A673 (cell line): ENCODE measurements at regions not wholly inside any gene's neighbourhood (a gene's known extent, or its start where the extent isn't known, plus 50 kb on each side); places are given as distances from the start of the nearest gene placed in this dataset.

Experiments
- BruUV-seq: library from RNA; stranded (reverse); fragments of 400-500 nt; replicated peaks from 2 replicates; lab custom pipeline; 2021; lab: Mats Ljungman, UMichigan
- CTCF ChIA-PET: fragments of 300-600 bp; sonication (Branson Sonifier 250); formaldehyde crosslinking; loops from one replicate; lab custom pipeline; 2022; ENCODE audit warnings: antibody characterized with exemption; lab: Charles Lee
- POLR2A ChIA-PET: fragments of 300-600 bp; sonication (Branson Sonifier 250); formaldehyde crosslinking; loops from one replicate; lab custom pipeline; 2022; ENCODE audit warnings: antibody characterized with exemption; ENCODE audit not compliant: low non-redundant PET; lab: Charles Lee
- DNase-seq: peaks from one replicate; pipeline ENCODE4 v3.0.0-alpha.2; 2015; ENCODE audit warnings: low spot score
- H3K27ac ChIP-seq: fragments of 200-600 bp; sonication (generic); 2 replicates; pipeline ENCODE4 v1.5.1; 2016; ENCODE audit warnings: mixed run types, low read depth, mild to moderate bottlenecking, mixed read lengths, antibody characterized with exemption, low read length; ENCODE audit not compliant: poor library complexity, severe bottlenecking
- H3K27me3 ChIP-seq: fragments of 200-600 bp; sonication (generic); replicated peaks from 2 replicates; pipeline ENCODE4 v1.6.1; 2017; ENCODE audit warnings: mixed run types, low read depth, mild to moderate bottlenecking, mixed read lengths, antibody characterized with exemption, low read length; ENCODE audit not compliant: insufficient read depth, poor library complexity
- H3K36me3 ChIP-seq: fragments of 200-600 bp; sonication (generic); 2 replicates; pipeline ENCODE4 v1.6.1; 2016; ENCODE audit warnings: mixed run types, mild to moderate bottlenecking, mixed read lengths, antibody characterized with exemption, low read length; ENCODE audit not compliant: insufficient read depth, poor library complexity, severe bottlenecking
- H3K4me1 ChIP-seq: fragments of 200-600 bp; sonication (generic); 2 replicates; pipeline ENCODE4 v1.6.1; 2017; ENCODE audit warnings: mixed run types, mild to moderate bottlenecking, mixed read lengths, antibody characterized with exemption, low read length; ENCODE audit not compliant: insufficient read depth, poor library complexity, severe bottlenecking
- H3K4me3 ChIP-seq: fragments of 200-600 bp; sonication (generic); 2 replicates; pipeline ENCODE4 v1.5.1; 2016; ENCODE audit warnings: low read depth, mixed run types, mild to moderate bottlenecking, mixed read lengths, low read length; ENCODE audit not compliant: poor library complexity, severe bottlenecking
- H3K9me3 ChIP-seq: fragments of 200-600 bp; sonication (generic); 2 replicates; pipeline ENCODE4 v1.6.1; 2016; ENCODE audit warnings: mixed run types, low read depth, mild to moderate bottlenecking, mixed read lengths, antibody characterized with exemption, low read length; ENCODE audit not compliant: poor library complexity, severe bottlenecking
- EZH2 ChIP-seq: fragments of 200-600 bp; sonication (generic); IDR thresholded peaks from 2 replicates; pipeline ENCODE4 v1.6.1; 2017; ENCODE audit warnings: borderline replicate concordance, low read depth, mild to moderate bottlenecking, mixed read lengths, antibody characterized with exemption, low read length; ENCODE audit not compliant: poor library complexity, severe bottlenecking
- intact Hi-C: fragments of 100-400 bp; cut with micrococcal nuclease; formaldehyde crosslinking; loops from one replicate; pipeline ENCODE4 v1.10.0; 2022; ENCODE audit not compliant: unreplicated experiment
- TF ChIP-seq, protein P1 (sequence below): fragments of 300-800, 200-600 bp; sonication (generic); conservative IDR thresholded peaks from 2 replicates; pipeline ENCODE4 v1.5.1; 2017; ENCODE audit warnings: low read depth, mild to moderate bottlenecking, antibody characterized with exemption, low read length, moderate library complexity, mixed read lengths

DNA sequence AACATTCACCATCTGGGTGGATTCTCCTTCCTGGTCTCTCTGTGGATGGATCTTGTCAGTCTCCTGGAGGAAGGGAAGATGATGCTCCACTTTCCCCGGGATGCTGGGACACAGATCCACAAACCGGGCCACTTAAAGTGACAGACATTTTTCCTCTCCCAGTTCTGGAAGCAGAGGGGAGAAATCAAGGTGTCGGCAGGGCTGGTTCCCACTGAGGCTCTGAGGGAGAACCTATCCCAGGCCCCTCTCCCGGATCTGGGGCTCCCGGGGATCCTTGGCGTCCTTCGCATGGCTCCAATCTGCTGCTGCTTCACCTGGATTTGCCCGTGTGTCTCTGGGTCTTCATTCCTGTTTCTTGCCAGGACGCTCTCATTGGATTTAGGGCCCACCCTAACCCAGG, 263.1 kb upstream of the TNRC6C start:
- ChIA-PET CTCF (no interaction called here), POLR2A (no interaction called here)
- Histone ChIP-seq H3K27ac (no peak overlapping the region), H3K4me3 (no peak overlapping the region), H3K36me3 (no peaks in the 10 kb centered on the region), H3K9me3 (no peaks in the 10 kb centered on the region), H3K4me1 (peaks cover 16% of the 10 kb centered on the region), H3K27me3 (peaks cover 10% of the 10 kb centered on the region)
- intact Hi-C loops = no loop called here
- no peak for DNase-seq
- no TSS peak for BruUV-seq
- TF ChIP-seq EZH2 = no peak
- TF ChIP-seq, protein P1, sequence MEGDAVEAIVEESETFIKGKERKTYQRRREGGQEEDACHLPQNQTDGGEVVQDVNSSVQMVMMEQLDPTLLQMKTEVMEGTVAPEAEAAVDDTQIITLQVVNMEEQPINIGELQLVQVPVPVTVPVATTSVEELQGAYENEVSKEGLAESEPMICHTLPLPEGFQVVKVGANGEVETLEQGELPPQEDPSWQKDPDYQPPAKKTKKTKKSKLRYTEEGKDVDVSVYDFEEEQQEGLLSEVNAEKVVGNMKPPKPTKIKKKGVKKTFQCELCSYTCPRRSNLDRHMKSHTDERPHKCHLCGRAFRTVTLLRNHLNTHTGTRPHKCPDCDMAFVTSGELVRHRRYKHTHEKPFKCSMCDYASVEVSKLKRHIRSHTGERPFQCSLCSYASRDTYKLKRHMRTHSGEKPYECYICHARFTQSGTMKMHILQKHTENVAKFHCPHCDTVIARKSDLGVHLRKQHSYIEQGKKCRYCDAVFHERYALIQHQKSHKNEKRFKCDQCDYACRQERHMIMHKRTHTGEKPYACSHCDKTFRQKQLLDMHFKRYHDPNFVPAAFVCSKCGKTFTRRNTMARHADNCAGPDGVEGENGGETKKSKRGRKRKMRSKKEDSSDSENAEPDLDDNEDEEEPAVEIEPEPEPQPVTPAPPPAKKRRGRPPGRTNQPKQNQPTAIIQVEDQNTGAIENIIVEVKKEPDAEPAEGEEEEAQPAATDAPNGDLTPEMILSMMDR = no peak

DNA sequence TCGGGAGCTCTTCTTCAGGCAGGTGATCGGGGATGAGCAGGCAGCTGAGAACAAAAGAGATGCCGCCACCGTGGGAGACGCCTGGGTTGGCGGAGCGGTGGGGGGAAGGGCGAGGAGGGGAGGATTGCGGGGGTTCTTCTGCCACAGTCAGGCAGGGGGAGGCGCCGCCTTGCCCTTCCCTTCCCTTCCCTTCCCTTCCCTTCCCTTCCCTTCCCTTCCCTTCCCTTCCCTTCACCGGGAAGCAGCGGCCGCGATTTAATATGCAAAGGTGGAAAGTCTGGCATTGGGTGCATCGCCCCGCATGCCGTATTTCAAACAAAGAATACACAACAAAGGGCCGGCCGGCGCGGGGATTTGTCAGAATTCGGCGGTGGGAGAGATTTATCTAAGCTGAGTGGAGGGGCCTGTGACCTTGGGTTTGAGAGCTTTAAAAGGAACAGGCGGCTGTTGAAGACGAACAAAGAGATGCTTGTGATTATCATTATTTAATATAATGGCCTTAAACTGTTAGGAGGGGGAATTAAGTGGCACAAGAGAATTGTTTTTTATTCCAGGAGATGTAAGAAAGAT, 262.3 kb upstream of the TNRC6C start:
- Histone ChIP-seq H3K4me3 (no peak overlapping the region), H3K27ac (no peak overlapping the region), H3K27me3 (peaks cover 12% of the 10 kb centered on the region), H3K36me3 (no peaks in the 10 kb centered on the region), H3K4me1 (peaks cover 8% of the 10 kb centered on the region), H3K9me3 (no peaks in the 10 kb centered on the region)
- intact Hi-C loops = no loop called here
- ChIA-PET POLR2A (no interaction called here), CTCF (no interaction called here)
- DNase-seq = no peak
- BruUV-seq = no TSS peak
- no peak for TF ChIP-seq EZH2
- TF ChIP-seq, protein P1 = no peak

DNA sequence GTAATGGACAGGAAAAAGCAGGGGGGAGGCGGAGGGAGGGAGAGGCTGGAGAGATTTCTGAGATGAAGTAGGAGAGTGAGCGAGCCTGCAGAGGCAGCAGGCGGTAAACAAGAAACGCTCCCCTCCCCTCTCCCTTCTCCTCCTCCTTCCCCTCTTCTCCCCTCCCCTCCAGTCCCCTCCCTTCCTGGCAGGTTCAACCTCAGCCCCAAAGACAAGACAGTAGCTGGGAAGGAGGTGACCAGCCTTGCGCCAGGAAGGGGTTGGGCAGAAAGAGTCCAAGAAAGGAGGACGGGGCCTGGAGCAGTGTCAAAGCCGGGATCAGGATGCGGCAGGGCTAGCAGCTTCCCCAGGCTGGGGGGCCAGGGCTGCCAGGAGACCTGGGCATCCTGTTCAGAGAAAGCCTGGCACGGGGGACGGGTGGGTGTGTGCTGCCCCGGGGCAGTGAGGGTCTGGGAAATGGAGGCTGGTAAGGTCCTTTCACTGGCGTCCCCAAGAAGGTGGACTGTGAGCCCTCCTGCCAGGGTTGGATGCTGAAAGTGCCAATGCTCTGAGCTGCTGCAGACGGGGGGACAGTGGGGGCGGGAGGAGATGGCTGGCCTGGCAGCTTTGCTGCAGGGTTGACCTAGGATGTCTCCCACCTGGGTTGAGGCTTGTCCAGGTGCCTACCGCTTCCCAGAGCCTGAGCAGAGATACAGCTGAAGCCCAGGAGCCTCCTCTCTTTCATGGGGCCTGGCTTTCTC, 261.6 kb upstream of the TNRC6C start:
- no peaks in the 10 kb centered on the region for H3K9me3 ChIP-seq
- H3K4me3 ChIP-seq = no peak overlapping the region
- peaks cover 6% of the 10 kb centered on the region for H3K4me1 ChIP-seq
- ChIA-PET POLR2A (interaction anchor here (0.5 kb wide), 1 partner anchor 30 kb away, joined by 4 read pairs; no protein-coding TSS in a partner anchor), CTCF (no interaction called here)
- peaks cover 13% of the 10 kb centered on the region for H3K27me3 ChIP-seq
- TF ChIP-seq, protein P1 = no peak
- no peak for TF ChIP-seq EZH2
- BruUV-seq = no TSS peak
- no peaks in the 10 kb centered on the region for H3K36me3 ChIP-seq
- intact Hi-C loops = no loop called here
- no peak for DNase-seq
- no peak overlapping the region for H3K27ac ChIP-seq
